ENCODE measurements at regions not wholly inside any gene's neighbourhood (a gene's known extent, or its start where the extent isn't known, plus 50 kb on each side); places are given as distances from the start of the nearest gene placed in this dataset.

DNA sequence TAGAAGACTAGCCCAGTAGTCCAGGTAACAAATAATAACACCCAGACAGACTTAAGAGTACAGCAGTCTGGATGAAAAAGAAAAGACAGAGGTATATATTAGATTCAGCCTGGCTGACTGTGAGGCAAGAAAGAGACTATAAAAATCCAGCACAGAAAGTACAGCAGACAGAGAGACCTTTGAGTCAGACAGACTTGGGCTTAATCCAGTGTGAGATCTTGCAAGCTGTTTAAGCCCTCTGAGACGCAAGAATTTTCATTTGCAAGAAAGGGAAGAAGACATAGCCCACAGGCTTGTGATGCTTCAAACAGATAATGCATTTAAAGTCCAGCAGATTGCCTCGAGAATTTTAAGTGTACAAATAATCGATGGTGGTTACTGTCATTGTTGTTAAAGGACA, 471.4 kb downstream of the LIG4 start:
- Histone ChIP-seq H4K20me1 (replicated peaks; ENCODE audit: control insufficient read depth, insufficient read depth, low read length) (no peaks in the 10 kb centered on the region), H3K4me2 (ENCODE audit: insufficient read depth, low read length) (no peak overlapping the region), H3K36me3 (ENCODE audit: control insufficient read depth, insufficient read depth, low read length) (no peaks in the 10 kb centered on the region), H3K4me3 (no peak overlapping the region), H3K27me3 (ENCODE audit: control insufficient read depth in 2 of 2, insufficient read depth in 2 of 2, low read length in 2 of 2) (no peaks in the 10 kb centered on the region), H3K27ac (ENCODE audit: extremely low read depth, low read depth, low read length) (no peak overlapping the region), H2AFZ (ENCODE audit: low read depth, low read length) (no peak overlapping the region), H3K9ac (ENCODE audit: insufficient read depth in 1 of 2, low read depth in 2 of 2, low read length in 2 of 2) (no peak overlapping the region), H3K79me2 (ENCODE audit: control insufficient read depth, insufficient read depth, low read length) (no peaks in the 10 kb centered on the region), H3K9me1 (ENCODE audit: control insufficient read depth, insufficient read depth, low read length) (no peaks in the 10 kb centered on the region), H3K4me1 (replicated peaks in 1 of 2; ENCODE audit: control insufficient read depth in 2 of 2, insufficient read depth in 2 of 2, low read length in 2 of 2) (no peaks in the 10 kb centered on the region), H3K9me3 (replicated peaks; ENCODE audit: control insufficient read depth, insufficient read depth, low read depth, low read length) (no peaks in the 10 kb centered on the region)
- DNase-seq (ENCODE audit: extremely low read depth in 1 of 4, low spot score in 3 of 4) (no peak), FAIRE-seq (no peak), ATAC-seq (no peak)
- CTCF ChIA-PET (ENCODE audit: low intra/inter-chr PET ratio): no interaction called here
- no TSS peak for BruUV-seq (replicated peaks)
- POLR2A ChIA-PET: no interaction called here
- intact Hi-C loops (cut with micrococcal nuclease) (no loop called here), in situ Hi-C loops (cut with MboI) (no loop called here)
- WGBS (ENCODE audit: insufficient coverage, low coverage, missing lambda C conversion rate): 0% methylated on average over 3 of the region's 3 CpGs
- TF ChIP-seq PTTG1 (tag; IDR thresholded peaks at IDR 0.05; ENCODE audit: low read depth): no peak
- TF ChIP-seq PCBP1 (IDR thresholded peaks at IDR 0.05; ENCODE audit: low read depth, low read length, poor library complexity, severe bottlenecking): no peak
- TF ChIP-seq ZFPM2 (CRISPR knock-in tag; IDR thresholded peaks at IDR 0.05): no peak
- no peak for TF ChIP-seq GMEB1 (CRISPR knock-in tag; IDR thresholded peaks at IDR 0.05)
- TF ChIP-seq HES1 (IDR thresholded peaks at IDR 0.05; ENCODE audit: low read depth): no peak
- TF ChIP-seq POLR2G (IDR thresholded peaks at IDR 0.05; ENCODE audit: low read depth, low read length): no peak
- no peak for TF ChIP-seq SMARCE1 (IDR thresholded peaks at IDR 0.05)
- TF ChIP-seq TAL1 (IDR thresholded peaks at IDR 0.05): no peak
- no peak for TF ChIP-seq RBM39 (optimal IDR thresholded peaks at IDR 0.05; ENCODE audit: low read depth, low read length)
- no peak for TF ChIP-seq NR4A1 (CRISPR knock-in tag; IDR thresholded peaks at IDR 0.05)
- TF ChIP-seq NR4A1 (tag; IDR thresholded peaks at IDR 0.05): no peak
- TF ChIP-seq ZNF354B (CRISPR knock-in tag; IDR thresholded peaks at IDR 0.05): no peak
- no peak for TF ChIP-seq GATAD2B (IDR thresholded peaks at IDR 0.05; ENCODE audit: borderline replicate concordance)
- no peak for TF ChIP-seq NFYB (IDR thresholded peaks at IDR 0.05; ENCODE audit: extremely low read depth, insufficient read length)

All from K562 (cell line).